ENCODE measurements at regions not wholly inside any gene's neighbourhood (a gene's known extent, or its start where the extent isn't known, plus 50 kb on each side); places are given as distances from the start of the nearest gene placed in this dataset.

- TF ChIP-seq POLR2AphosphoS5 (IDR thresholded peaks at IDR 0.05), result no peak
- TF ChIP-seq CTCF (IDR thresholded peaks at IDR 0.05), result no peak
- TF ChIP-seq POLR2A (IDR thresholded peaks at IDR 0.05; ENCODE audit: low read depth), result no peak
Observed at GRCh38 chr1:94336991-94337390, 81.2 kb upstream of the ABCD3 start.

Data from esophagus muscularis mucosa (tissue), 3 donors.